Activated CD4-positive, alpha-beta T cell treated with anti-CD3 and anti-CD28 coated beads, Interleukin-2, amount 10 ng/mL, durations not matched to agents 7 days and 5 days (primary cell): ENCODE measurements at regions not wholly inside any gene's neighbourhood (a gene's known extent, or its start where the extent isn't known, plus 50 kb on each side); places are given as distances from the start of the nearest gene placed in this dataset.
"Not testable (repeated sequence)": the region's sequence is repeated elsewhere in the genome, so short reads cannot be mapped to it uniquely, and the experiment has no call there.

ENCODE experiments used
- CTCF ChIA-PET: fragments of 350-600 bp; sonication (Branson Sonifier 250); formaldehyde crosslinking; loops from one replicate; lab custom pipeline; 2021; ENCODE audit warnings: antibody characterized with exemption; lab: Charles Lee
- POLR2A ChIA-PET: fragments of 350-600 bp; sonication (Branson Sonifier 250); formaldehyde crosslinking; loops from one replicate; lab custom pipeline; 2021; ENCODE audit warnings: antibody characterized with exemption; lab: Charles Lee
- DNase-seq: peaks from one replicate; pipeline ENCODE4 v3.0.0-alpha.2; 2020
- H3K27ac Mint-ChIP-seq: one replicate; pipeline ENCODE4 v1.8.0; 2021; ENCODE audit warnings: mild to moderate bottlenecking, moderate library complexity, mixed read lengths
- H3K27me3 Mint-ChIP-seq: one replicate; pipeline ENCODE4 v1.8.0; 2021; ENCODE audit warnings: mixed read lengths
- H3K36me3 Mint-ChIP-seq: one replicate; pipeline ENCODE4 v1.8.0; 2021; ENCODE audit warnings: low read depth, mixed read lengths
- H3K4me1 Mint-ChIP-seq: one replicate; pipeline ENCODE4 v1.8.0; 2021; ENCODE audit warnings: mixed read lengths
- H3K4me3 Mint-ChIP-seq: one replicate; pipeline ENCODE4 v1.8.0; 2021; ENCODE audit warnings: mild to moderate bottlenecking, moderate library complexity, mixed read lengths
- H3K9me3 Mint-ChIP-seq: one replicate; pipeline ENCODE4 v1.8.0; 2021; ENCODE audit warnings: mixed read lengths

DNA sequence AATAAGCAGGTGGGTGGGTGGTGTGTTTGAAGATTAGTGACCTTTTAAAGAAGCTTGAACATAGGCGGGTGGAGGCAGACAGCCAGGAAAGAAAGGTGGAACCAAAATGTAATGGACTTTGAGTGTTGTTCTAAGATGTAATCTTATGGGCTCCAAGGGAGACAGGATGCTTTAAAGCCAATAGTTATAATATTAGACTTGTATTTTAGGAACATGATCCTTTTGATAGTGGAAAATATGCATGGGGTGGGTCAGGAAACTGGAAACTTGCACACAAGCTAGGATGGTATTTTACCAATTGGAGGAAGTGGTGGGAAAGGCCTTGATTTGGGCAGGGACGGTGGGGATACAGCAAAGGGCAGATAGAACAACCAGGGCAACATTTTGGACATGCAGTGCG lies 151.8 kb upstream of the PDE7B start:
- ChIA-PET POLR2A (no interaction called here), CTCF (interaction anchor here (1.1 kb wide), 1 partner anchor 110 kb away, joined by 3 read pairs; no protein-coding TSS in a partner anchor)
- Mint-ChIP-seq H3K27me3 (no peaks in the 10 kb centered on the region), H3K36me3 (no peaks in the 10 kb centered on the region), H3K4me3 (no peak overlapping the region), H3K9me3 (no peaks in the 10 kb centered on the region), H3K4me1 (no peaks in the 10 kb centered on the region), H3K27ac (no peak overlapping the region)
- no peak for DNase-seq

GRCh38 chr6:135701426-135701825 lies 150.1 kb upstream of the PDE7B start:
- Mint-ChIP-seq H3K4me3 (no peak overlapping the region), H3K36me3 (no peaks in the 10 kb centered on the region), H3K27me3 (no peaks in the 10 kb centered on the region), H3K27ac (no peak overlapping the region), H3K9me3 (no peaks in the 10 kb centered on the region), H3K4me1 (no peaks in the 10 kb centered on the region)
- ChIA-PET POLR2A (no interaction called here), CTCF (no interaction called here)
- no peak for DNase-seq

DNA sequence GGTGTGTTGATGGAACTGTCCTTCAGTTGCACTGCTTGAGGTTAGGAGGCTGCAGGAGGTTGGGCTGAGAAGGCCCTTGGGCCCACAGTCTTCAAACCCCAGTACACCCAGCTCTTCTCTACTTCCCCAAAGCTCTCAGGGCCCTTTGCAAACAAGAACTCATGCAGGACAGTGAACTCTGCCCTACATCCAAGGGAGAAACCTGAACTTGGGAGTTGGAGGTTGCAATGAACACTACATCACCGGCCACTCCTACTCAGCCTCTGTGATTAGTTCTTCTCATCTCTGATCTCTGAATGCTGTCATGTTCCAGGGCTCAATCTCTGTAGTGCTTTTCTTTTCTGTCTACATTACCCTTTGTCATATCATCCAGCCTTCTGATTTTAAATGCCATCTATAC lies 148.5 kb upstream of the PDE7B start:
- POLR2A ChIA-PET: no interaction called here
- DNase-seq: no peak
- CTCF ChIA-PET: interaction anchor here (2.1 kb wide), 1 partner anchor 13 kb away, joined by 6 read pairs; no protein-coding TSS in a partner anchor
- Mint-ChIP-seq H3K9me3 (no peaks in the 10 kb centered on the region), H3K4me1 (no peaks in the 10 kb centered on the region), H3K4me3 (no peak overlapping the region), H3K27me3 (peaks cover 2% of the 10 kb centered on the region), H3K36me3 (no peaks in the 10 kb centered on the region), H3K27ac (no peak overlapping the region)

DNA sequence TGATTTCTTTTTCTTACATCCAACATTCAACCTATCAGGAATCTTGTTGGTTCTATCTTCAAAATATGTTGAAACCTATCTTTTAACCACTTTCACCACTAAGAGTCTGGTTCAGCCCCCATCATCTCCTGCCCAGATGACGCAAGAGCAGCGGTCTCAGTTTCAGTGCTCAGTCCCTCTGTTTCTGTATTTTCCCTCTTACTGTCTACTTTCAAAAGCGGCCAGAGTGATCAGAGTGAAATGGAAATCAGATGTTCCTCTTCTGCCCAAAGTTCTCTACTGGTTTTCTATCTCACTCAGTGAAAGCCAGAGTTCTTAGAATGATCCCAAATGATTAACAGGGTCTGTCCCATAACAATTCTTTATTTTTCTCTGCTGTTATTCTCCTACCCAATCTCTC lies 147.9 kb upstream of the PDE7B start:
- DNase-seq: no peak
- Mint-ChIP-seq H3K4me1 (no peaks in the 10 kb centered on the region), H3K27me3 (peaks cover 2% of the 10 kb centered on the region), H3K27ac (no peak overlapping the region), H3K4me3 (no peak overlapping the region), H3K36me3 (no peaks in the 10 kb centered on the region), H3K9me3 (no peaks in the 10 kb centered on the region)
- CTCF ChIA-PET: interaction anchor here (2.1 kb wide), 1 partner anchor 12 kb away, joined by 6 read pairs; no protein-coding TSS in a partner anchor
- POLR2A ChIA-PET: interaction anchor here (0.7 kb wide), 1 partner anchor 166 kb away, joined by 3 read pairs; no protein-coding TSS in a partner anchor

GRCh38 chr6:135707426-135707825 lies 144.1 kb upstream of the PDE7B start:
- no peak overlapping the region for H3K4me3 Mint-ChIP-seq
- no peak overlapping the region for H3K27ac Mint-ChIP-seq
- POLR2A ChIA-PET: no interaction called here
- H3K4me1 Mint-ChIP-seq: no peaks in the 10 kb centered on the region
- CTCF ChIA-PET: no interaction called here
- no peaks in the 10 kb centered on the region for H3K9me3 Mint-ChIP-seq
- H3K36me3 Mint-ChIP-seq: no peaks in the 10 kb centered on the region
- DNase-seq: no peak
- peaks cover 2% of the 10 kb centered on the region for H3K27me3 Mint-ChIP-seq

DNA sequence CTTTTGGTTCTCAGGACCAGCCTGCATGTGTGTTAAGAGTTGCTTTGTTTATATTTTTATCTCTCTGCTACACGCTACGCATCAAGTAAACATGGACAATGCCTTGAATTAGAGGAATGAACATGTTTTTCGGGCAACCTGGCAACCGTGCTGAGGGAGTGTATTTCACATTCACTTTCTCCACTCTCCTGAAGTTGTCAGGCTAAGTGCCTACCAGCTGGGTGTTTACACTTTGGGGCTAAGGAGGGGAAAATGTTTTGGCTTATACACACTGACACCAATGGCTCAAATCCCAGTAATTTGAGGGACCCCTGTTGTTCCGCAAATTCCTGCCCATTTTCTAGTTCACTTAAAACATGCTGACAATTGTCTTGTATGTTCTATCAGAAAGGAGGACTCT lies 141.5 kb upstream of the PDE7B start:
- H3K4me3 Mint-ChIP-seq: no peak overlapping the region
- CTCF ChIA-PET: no interaction called here
- H3K36me3 Mint-ChIP-seq: no peaks in the 10 kb centered on the region
- no peak overlapping the region for H3K27ac Mint-ChIP-seq
- no peaks in the 10 kb centered on the region for H3K9me3 Mint-ChIP-seq
- peaks cover 2% of the 10 kb centered on the region for H3K27me3 Mint-ChIP-seq
- H3K4me1 Mint-ChIP-seq: no peaks in the 10 kb centered on the region
- no peak for DNase-seq
- POLR2A ChIA-PET: no interaction called here

- no peaks in the 10 kb centered on the region for H3K36me3 Mint-ChIP-seq
- no peak for DNase-seq
- no peaks in the 10 kb centered on the region for H3K4me1 Mint-ChIP-seq
- H3K27ac Mint-ChIP-seq: no peak overlapping the region
- CTCF ChIA-PET: interaction anchor here (1.2 kb wide), 1 partner anchor 42 kb away, joined by 3 read pairs; no protein-coding TSS in a partner anchor
- H3K9me3 Mint-ChIP-seq: peaks cover 18% of the 10 kb centered on the region
- no peak overlapping the region for H3K4me3 Mint-ChIP-seq
- no peaks in the 10 kb centered on the region for H3K27me3 Mint-ChIP-seq
- POLR2A ChIA-PET: no interaction called here
These were observed 129.3 kb upstream of the PDE7B start for GRCh38 chr6:135722190-135722589.

DNA sequence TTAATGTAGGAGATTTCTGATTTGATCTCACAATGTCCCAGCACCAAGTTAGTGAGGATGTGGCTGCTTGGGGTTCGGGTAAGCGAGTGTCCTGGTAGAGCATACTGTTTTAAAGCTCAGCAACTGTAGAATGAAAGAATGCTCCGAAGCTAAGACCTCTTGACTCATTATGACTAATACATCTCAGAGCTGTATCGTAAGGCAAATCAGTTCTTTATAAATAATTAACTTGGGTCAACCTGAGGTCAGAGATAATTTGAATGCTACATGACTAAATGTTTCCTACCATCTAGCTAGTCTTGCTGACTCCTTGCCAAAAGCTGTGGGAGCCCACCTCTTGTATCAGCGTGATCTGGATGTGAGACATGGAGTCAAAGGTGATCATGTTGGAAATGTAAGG lies 128.8 kb upstream of the PDE7B start:
- Mint-ChIP-seq H3K4me3 (no peak overlapping the region), H3K9me3 (peaks cover 18% of the 10 kb centered on the region), H3K36me3 (no peaks in the 10 kb centered on the region), H3K27ac (no peak overlapping the region), H3K27me3 (no peaks in the 10 kb centered on the region), H3K4me1 (no peaks in the 10 kb centered on the region)
- ChIA-PET POLR2A (no interaction called here), CTCF (no interaction called here)
- no peak for DNase-seq

GRCh38 chr6:135728589-135728988 lies 122.9 kb upstream of the PDE7B start:
- CTCF ChIA-PET: no interaction called here
- no peaks in the 10 kb centered on the region for H3K27me3 Mint-ChIP-seq
- peaks cover 16% of the 10 kb centered on the region for H3K9me3 Mint-ChIP-seq
- no peak overlapping the region for H3K27ac Mint-ChIP-seq
- DNase-seq: no peak
- no peak overlapping the region for H3K4me3 Mint-ChIP-seq
- H3K4me1 Mint-ChIP-seq: no peaks in the 10 kb centered on the region
- POLR2A ChIA-PET: no interaction called here
- no peaks in the 10 kb centered on the region for H3K36me3 Mint-ChIP-seq

GRCh38 chr6:135731116-135731515 lies 120.4 kb upstream of the PDE7B start:
- no peaks in the 10 kb centered on the region for H3K36me3 Mint-ChIP-seq
- DNase-seq: no peak
- no peaks in the 10 kb centered on the region for H3K27me3 Mint-ChIP-seq
- H3K4me1 Mint-ChIP-seq: no peaks in the 10 kb centered on the region
- CTCF ChIA-PET: interaction anchor here (0.6 to 0.7 kb wide), 2 partner anchors 110 to 922 kb away, joined by 3 read pairs; no protein-coding TSS in a partner anchor
- no peak overlapping the region for H3K4me3 Mint-ChIP-seq
- peaks cover 6% of the 10 kb centered on the region for H3K9me3 Mint-ChIP-seq
- POLR2A ChIA-PET: no interaction called here
- H3K27ac Mint-ChIP-seq: no peak overlapping the region

- DNase-seq, H3K27ac Mint-ChIP-seq, H3K27me3 Mint-ChIP-seq, POLR2A ChIA-PET, H3K36me3 Mint-ChIP-seq, H3K4me3 Mint-ChIP-seq, H3K4me1 Mint-ChIP-seq, H3K9me3 Mint-ChIP-seq, CTCF ChIA-PET: not testable (repeated sequence)
These were observed 115.2 kb upstream of the PDE7B start for GRCh38 chr6:135736351-135736750.

DNA sequence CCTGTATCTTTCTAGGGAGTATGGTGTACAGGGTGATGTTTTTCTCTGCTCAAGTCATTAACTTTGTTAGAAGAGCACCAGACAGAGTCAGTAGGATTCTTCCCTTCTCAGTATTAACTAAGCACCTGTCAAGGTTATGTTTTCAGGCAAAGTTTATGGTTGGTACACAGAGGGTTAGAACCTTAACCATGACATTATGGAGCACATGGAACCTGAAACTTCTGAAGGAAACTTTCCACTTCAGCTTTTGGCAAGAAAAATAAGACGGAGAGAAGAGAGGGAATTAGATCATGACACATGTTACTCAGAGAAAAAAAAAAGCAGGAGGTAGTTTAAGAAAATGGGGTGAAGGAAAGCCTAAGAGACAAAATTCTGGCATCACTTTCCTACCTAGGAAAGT lies 112.9 kb upstream of the PDE7B start:
- ChIA-PET POLR2A (no interaction called here), CTCF (no interaction called here)
- Mint-ChIP-seq H3K4me1 (no peaks in the 10 kb centered on the region), H3K4me3 (no peak overlapping the region), H3K27ac (no peak overlapping the region), H3K36me3 (no peaks in the 10 kb centered on the region), H3K27me3 (no peaks in the 10 kb centered on the region), H3K9me3 (peaks cover 2% of the 10 kb centered on the region)
- no peak for DNase-seq

GRCh38 chr6:135739288-135739687 lies 112.2 kb upstream of the PDE7B start:
- no peak for DNase-seq
- Mint-ChIP-seq H3K4me3 (no peak overlapping the region), H3K27ac (no peak overlapping the region), H3K9me3 (peaks cover 2% of the 10 kb centered on the region), H3K4me1 (no peaks in the 10 kb centered on the region), H3K27me3 (no peaks in the 10 kb centered on the region), H3K36me3 (no peaks in the 10 kb centered on the region)
- ChIA-PET POLR2A (no interaction called here), CTCF (interaction anchor here (0.8 kb wide), 1 partner anchor 142 kb away, joined by 3 read pairs; no protein-coding TSS in a partner anchor)

DNA sequence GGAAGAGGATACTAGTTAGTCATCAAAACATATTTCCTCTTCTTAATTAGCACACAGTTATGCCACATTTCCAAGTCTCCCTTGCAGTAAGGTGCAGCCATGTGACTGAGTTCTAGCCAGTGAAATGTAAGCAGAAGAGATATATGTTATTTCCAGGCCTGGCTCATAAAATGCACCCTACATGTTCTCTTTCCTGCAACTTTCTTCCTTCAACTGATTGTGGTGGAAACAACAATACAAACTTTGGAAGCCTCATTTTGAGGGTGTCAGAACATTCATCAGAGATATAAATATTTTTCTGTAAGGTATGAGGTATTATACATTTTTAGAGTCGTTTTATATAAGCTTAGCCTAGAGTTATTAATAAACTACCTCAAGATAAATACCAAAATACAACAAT lies 110.9 kb upstream of the PDE7B start:
- Mint-ChIP-seq H3K36me3 (no peaks in the 10 kb centered on the region), H3K4me1 (no peaks in the 10 kb centered on the region), H3K27me3 (no peaks in the 10 kb centered on the region), H3K9me3 (peaks cover 2% of the 10 kb centered on the region), H3K4me3 (no peak overlapping the region), H3K27ac (no peak overlapping the region)
- POLR2A ChIA-PET: no interaction called here
- CTCF ChIA-PET: interaction anchor here (1.0 kb wide), 1 partner anchor 204 kb away, joined by 3 read pairs; no protein-coding TSS in a partner anchor
- no peak for DNase-seq
